ENCODE measurements at regions not wholly inside any gene's neighbourhood (a gene's known extent, or its start where the extent isn't known, plus 50 kb on each side); places are given as distances from the start of the nearest gene placed in this dataset.

DNA sequence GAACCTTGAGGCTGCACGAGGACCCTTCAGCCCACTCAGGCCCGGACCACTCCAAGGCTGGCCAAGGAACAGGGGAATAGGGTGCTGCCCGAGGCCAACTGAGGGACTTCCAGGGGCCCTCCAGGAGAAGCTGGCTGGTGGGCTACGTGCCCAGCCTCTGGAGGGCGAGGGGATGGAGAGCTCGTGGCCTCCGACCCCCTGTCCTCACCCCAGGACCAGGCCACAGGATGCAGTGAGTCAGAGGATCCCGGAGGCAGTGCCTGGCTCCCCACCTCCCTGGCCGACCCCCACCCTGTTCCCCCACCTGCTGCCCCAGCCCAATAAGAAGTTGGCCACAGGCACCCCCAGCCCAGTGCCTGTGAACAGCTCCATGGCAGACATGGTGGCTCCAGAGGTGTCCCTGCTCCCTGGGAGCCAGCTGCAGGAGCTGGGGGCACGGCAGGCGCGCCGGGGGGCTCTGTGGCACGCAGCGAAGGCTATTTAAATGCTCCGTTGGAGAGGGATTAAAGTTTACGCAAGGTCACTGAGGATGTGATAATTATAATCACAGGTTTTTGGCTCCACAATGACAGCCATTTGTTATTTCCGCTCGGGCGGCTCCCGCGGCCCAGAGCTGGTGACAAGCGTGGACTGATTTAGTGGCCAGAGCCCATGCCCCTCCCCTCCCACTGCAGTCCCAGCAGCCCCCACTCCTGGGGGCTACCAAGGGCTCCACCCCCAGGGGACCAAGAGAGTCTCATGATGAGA is 95.7 kb upstream of the NKX1-1 start:
- Histone ChIP-seq H3K4me3 (no peak overlapping the region), H3K36me3 (ENCODE audit: low read depth, missing control alignments) (no peaks in the 10 kb centered on the region), H3K4me1 (no peaks in the 10 kb centered on the region), H3K9me3 (no peaks in the 10 kb centered on the region), H3K27ac (no peak overlapping the region), H3K27me3 (no peaks in the 10 kb centered on the region)
- TF ChIP-seq, protein P1, sequence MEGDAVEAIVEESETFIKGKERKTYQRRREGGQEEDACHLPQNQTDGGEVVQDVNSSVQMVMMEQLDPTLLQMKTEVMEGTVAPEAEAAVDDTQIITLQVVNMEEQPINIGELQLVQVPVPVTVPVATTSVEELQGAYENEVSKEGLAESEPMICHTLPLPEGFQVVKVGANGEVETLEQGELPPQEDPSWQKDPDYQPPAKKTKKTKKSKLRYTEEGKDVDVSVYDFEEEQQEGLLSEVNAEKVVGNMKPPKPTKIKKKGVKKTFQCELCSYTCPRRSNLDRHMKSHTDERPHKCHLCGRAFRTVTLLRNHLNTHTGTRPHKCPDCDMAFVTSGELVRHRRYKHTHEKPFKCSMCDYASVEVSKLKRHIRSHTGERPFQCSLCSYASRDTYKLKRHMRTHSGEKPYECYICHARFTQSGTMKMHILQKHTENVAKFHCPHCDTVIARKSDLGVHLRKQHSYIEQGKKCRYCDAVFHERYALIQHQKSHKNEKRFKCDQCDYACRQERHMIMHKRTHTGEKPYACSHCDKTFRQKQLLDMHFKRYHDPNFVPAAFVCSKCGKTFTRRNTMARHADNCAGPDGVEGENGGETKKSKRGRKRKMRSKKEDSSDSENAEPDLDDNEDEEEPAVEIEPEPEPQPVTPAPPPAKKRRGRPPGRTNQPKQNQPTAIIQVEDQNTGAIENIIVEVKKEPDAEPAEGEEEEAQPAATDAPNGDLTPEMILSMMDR (IDR thresholded peaks at IDR 0.05): no peak
- no peak for TF ChIP-seq POLR2A (IDR thresholded peaks at IDR 0.05)
- DNase-seq: no peak
- WGBS, 2 donors: 67 to 77% methylated on average over 14 to 22 of the region's 23 CpGs
- intact Hi-C loops (cut with DNase I; ENCODE audit: low total_unique reads): no loop called here

DNA sequence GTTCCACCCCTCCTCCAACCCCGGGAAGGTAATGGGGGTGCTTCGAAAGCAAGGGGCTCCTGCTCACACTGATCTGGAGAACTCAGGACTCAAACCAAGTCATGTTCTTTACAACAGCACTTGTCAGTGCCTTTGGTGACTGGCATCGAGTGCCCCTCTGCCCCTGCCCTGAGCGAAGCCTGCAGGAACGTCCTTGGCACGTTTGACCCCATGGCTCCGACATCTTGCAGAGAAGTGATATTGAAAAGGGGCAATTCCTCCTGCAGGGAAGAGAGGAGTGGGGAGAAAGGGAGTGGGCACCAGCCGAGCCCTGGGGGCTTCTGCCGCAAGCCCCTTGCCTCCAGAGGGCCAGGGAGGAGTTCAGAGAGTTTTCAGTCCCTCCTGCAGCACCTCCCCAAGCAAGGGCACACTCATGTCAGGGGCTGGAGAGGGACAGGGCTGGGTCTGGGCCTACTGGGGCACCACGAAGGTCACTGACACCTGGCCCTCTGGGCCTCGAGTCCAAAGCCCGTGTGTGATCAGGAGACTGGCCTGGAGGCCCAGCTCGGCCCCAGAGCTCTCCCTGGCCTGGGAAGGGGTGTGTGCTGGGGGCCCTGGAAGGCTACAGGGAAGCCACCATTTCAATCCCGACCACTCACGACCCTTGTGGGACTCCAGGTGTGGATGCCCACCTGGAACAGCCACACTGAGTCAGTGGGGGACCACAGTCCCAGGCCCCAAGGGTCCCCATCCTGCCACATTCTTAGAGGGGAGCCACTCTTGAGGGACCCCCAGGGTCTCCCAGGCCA is 94.9 kb upstream of the NKX1-1 start:
- no peak overlapping the region for H3K27ac ChIP-seq
- no peak for DNase-seq
- H3K9me3 ChIP-seq: no peaks in the 10 kb centered on the region
- H3K36me3 ChIP-seq (ENCODE audit: low read depth, missing control alignments): no peaks in the 10 kb centered on the region
- no peaks in the 10 kb centered on the region for H3K27me3 ChIP-seq
- TF ChIP-seq, protein P1 (IDR thresholded peaks at IDR 0.05): no peak
- no peak for TF ChIP-seq POLR2A (IDR thresholded peaks at IDR 0.05)
- no peaks in the 10 kb centered on the region for H3K4me1 ChIP-seq
- 86 to 91% methylated on average over 9 to 15 of the region's 15 CpGs for WGBS, 2 donors
- intact Hi-C loops (cut with DNase I; ENCODE audit: low total_unique reads): no loop called here
- no peak overlapping the region for H3K4me3 ChIP-seq

DNA sequence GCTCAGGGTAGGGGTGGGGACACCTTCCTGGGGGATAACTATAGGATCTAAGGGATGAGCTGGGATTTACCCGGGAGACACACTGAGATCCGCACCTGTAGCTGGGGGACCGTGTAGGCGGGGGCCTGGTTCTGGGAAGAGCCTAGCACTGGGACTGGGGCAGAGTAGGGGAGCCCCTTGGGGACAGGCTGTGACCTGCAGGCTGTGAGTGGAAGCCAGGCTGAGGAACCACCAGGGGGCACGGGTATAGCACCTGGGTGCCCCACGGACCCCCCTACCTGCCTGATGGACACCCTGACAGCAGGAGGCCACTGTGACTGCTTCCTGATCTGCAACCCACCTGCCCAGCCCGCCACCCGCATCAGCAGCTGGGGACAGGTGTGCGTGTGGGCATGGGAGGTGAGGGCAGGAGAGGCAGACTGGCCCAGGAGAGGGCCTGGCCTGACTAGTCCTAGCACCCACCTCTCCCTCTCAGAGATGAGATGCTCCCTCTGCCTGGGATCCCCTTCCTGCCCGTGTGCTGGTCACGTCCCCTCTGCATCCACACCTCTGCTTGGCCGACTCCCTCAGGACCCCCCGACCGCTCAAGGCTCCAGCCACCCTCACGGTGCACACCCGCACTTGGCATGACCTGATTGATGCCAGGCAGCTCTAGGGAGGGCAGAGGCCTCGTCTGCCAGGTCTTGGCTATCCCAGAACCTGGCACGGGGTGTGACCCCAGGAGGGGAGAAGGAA is 94.2 kb upstream of the NKX1-1 start:
- 92 to 97% methylated on average over 4 to 18 of the region's 18 CpGs for WGBS, 2 donors
- H3K27me3 ChIP-seq: no peaks in the 10 kb centered on the region
- intact Hi-C loops (cut with DNase I; ENCODE audit: low total_unique reads): no loop called here
- no peaks in the 10 kb centered on the region for H3K4me1 ChIP-seq
- no peak overlapping the region for H3K4me3 ChIP-seq
- DNase-seq: no peak
- no peaks in the 10 kb centered on the region for H3K36me3 ChIP-seq (ENCODE audit: low read depth, missing control alignments)
- no peak for TF ChIP-seq POLR2A (IDR thresholded peaks at IDR 0.05)
- H3K9me3 ChIP-seq: no peaks in the 10 kb centered on the region
- no peak overlapping the region for H3K27ac ChIP-seq

DNA sequence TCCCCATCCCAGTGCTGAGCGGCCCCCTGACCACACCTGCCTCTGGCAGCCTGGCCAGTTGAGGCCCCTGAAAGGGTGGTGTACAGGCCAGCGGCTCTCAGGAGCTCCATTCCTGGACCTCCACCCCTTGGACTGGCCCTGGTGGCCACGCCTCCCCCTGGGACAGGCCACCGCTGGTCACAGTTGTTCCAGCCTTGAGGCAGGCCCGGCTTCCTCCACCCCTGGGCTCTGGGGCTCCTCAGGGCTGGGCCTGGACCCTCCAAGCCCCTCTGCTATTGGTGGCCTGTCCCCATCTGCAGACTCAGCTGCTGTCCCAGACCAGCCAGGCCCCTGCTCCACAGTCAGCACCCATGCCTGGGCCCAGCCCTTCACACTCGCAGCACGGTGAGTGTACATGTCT is 93.2 kb upstream of the NKX1-1 start:
- 84 to 87% methylated on average over 5 to 7 of the region's 7 CpGs for WGBS, 2 donors
- Histone ChIP-seq H3K4me1 (no peaks in the 10 kb centered on the region), H3K36me3 (ENCODE audit: low read depth, missing control alignments) (no peaks in the 10 kb centered on the region), H3K27me3 (no peaks in the 10 kb centered on the region), H3K4me3 (no peak overlapping the region), H3K9me3 (no peaks in the 10 kb centered on the region), H3K27ac (no peak overlapping the region)
- TF ChIP-seq, protein P1 (IDR thresholded peaks at IDR 0.05): no peak
- no peak for TF ChIP-seq POLR2A (IDR thresholded peaks at IDR 0.05)
- intact Hi-C loops (cut with DNase I; ENCODE audit: low total_unique reads): no loop called here
- DNase-seq: no peak

DNA sequence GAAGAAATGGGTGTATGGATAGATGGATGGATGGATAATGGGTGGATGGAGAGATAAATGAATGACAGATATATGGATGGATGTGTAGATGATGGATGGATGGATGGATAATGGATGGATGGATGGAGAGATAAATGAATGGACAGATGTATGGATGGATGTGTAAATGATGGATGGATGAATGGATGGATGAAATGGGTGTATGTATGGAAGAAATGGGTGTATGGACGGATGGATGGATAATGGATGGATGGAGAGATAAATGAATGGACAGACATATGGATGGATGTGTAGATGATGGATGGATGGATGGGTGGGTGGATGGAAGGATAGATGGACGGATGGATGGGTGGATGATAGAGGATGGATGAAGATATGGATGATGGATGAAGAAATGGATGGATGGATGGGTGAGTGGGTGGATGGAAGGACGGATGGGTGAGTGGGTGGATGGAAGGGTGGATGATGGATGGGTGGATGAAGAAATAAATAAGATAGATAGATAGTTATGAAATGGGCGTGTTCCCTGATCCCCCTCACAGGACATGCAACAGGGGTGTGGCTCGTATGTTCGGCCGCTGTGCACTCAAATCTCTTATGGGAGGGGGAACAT is 91.1 kb upstream of the NKX1-1 start:
- intact Hi-C loops (cut with DNase I; ENCODE audit: low total_unique reads): no loop called here
- Histone ChIP-seq H3K4me3 (no peak overlapping the region), H3K4me1 (no peaks in the 10 kb centered on the region), H3K9me3 (no peaks in the 10 kb centered on the region), H3K36me3 (ENCODE audit: low read depth, missing control alignments) (no peaks in the 10 kb centered on the region), H3K27ac (no peak overlapping the region), H3K27me3 (no peaks in the 10 kb centered on the region)
- 71 to 79% methylated on average over 7 of the region's 7 CpGs for WGBS, 2 donors
- TF ChIP-seq, protein P1 (IDR thresholded peaks at IDR 0.05): no peak
- TF ChIP-seq POLR2A (IDR thresholded peaks at IDR 0.05): no peak
- no peak for DNase-seq

Measured in testis (tissue), 2 donors.